Stimulated activated CD4-positive, alpha-beta T cell treated with anti-CD3 and anti-CD28 coated beads, Interleukin-15, amount 100 ng/mL, for 48 hours (primary cell): ENCODE measurements at regions not wholly inside any gene's neighbourhood (a gene's known extent, or its start where the extent isn't known, plus 50 kb on each side); places are given as distances from the start of the nearest gene placed in this dataset.
"Not testable (repeated sequence)": the region's sequence is repeated elsewhere in the genome, so short reads cannot be mapped to it uniquely, and the experiment has no call there.

Experiments
- DNase-seq, 2 donors: peaks; one replicate each; pipeline ENCODE4 v3.0.0-alpha.2; 2020; ENCODE audit warnings: low read depth in 2 of 2

DNA sequence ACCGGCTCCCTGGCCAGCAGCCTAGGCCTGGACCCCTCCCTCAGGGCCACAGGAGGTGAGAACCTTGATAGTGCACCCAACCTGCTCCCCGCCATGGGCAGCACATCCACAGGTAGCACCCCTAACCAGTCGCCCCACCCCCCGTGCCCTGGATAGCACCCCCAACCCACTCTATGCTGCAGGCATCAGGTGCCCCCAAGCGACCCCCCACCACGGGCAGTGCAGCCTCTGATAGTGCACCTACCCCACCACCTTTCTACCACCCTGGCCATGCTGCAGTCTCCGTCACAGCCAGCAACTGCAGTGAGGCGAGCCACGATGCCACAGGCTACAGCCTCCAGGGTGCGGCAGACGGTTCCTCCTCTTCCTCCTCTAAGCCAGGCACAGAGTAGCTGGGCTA lies 55.6 kb downstream of the SOWAHC start:
- no peak for DNase-seq

DNA sequence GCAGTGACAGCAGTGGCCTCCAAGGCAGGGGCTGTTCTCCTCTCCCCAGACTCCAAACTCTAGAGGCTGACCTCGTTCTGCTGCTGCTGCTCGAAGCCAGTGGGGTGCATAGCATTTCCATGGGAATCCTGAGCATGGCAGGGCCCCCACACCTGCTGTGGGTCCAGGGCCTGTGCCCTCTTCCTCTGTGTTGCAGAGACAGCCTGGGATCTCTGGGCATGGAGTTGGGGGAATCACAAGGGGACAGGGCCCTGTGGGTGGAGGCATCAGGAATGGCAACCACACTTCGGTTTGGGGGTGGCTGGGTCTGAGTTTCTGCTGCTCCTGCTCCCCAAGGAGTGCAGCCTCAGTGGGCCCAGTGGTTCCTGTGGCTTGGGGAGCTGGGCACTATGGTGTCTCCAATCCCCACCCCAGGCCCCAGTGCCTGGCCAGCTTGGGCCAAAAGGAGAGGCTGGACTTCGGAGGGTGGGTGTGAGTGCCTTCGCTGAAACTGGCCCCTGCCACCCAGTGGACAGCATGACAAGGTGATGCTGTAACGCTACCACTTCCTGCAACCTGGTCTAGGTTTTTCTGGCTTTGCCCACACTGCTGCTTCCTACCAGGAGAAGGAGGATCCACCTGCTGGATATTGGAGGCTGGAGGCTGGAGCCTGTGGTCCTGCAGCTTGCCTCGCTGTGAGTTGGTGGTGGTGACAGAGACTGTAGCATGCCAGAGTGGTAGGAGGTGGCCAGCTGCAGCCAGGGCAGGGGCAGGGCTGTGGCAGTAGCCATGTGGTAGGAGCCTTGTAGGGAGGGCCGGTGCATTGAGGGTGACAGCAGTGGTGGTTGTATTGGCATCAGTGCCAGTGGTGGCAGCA lies 56.6 kb downstream of the SOWAHC start:
- DNase-seq, result no peak

DNA sequence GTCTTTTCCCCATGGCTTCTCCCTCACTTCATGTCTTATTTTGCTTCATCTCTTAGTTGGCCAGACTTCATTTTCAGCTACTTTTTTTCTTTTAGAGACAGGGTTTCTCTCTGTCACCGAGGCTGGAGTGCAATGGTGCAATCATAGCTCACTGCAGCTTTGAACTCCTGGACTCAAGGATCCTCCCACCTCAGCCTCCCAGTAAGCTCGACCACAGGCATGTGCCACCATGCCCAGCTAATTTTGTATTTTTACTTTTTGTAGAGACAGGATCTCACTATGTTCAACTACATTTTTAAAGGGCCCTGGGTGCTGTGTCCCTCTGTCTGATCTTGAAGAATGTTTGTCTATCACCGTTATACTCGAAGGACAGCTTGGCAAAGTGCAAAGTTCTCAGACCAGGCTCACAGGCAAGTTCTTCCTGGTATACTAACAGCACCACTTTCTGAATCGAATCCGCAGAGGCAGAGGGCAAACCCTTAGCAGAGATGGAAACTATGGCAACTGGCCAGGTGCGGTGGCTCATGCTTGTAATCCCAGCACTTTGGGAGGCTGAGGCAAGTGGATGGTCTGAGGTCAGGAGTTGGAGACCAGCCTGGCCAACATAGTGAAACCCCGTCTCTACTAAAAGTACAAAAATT lies 60.9 kb downstream of the SOWAHC start:
- no peak for DNase-seq

- no peak for DNase-seq
Observed at GRCh38 chr2:109675666-109676345, 61.6 kb downstream of the SOWAHC start.

GRCh38 chr2:109676346-109676902 lies 62.3 kb downstream of the SOWAHC start:
- no peak for DNase-seq

GRCh38 chr2:109677121-109677731 lies 63.1 kb downstream of the SOWAHC start:
- not testable (repeated sequence) for DNase-seq

DNA sequence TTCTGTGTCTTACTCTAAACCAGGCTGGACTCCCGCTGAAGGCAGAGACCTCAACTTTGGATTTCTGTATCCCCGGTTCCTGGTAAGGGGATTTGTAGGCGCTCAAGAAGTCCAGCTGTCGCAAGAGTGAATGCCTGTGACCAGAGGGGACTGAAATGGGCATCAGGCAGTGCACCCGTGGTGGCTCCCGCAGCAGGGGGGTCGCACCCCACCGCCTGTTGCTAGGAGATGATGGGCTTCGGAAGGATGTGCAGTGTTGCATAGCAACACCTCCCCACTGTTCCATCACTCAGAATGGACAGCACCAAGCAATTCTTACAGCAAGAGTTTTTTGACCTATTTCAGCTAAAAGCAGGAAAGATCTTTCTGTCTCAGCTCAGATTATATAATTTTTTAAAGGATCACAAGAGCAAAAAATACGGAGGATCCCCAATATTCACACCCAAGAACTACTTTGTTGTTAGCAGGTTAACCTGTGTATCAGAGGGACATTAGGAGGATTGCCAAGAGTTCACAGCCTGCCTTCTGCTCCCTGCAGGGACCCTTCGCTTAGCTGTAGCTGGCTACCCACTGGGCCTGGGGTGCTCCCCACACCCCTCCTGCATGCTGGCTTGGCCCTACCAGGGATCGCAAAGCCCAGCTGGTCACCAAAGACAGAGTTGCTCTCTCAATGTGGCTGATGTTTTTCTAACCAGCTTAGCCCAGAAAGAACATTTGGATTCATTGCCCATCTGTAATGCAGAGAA lies 63.8 kb downstream of the SOWAHC start:
- DNase-seq, result no peak

DNA sequence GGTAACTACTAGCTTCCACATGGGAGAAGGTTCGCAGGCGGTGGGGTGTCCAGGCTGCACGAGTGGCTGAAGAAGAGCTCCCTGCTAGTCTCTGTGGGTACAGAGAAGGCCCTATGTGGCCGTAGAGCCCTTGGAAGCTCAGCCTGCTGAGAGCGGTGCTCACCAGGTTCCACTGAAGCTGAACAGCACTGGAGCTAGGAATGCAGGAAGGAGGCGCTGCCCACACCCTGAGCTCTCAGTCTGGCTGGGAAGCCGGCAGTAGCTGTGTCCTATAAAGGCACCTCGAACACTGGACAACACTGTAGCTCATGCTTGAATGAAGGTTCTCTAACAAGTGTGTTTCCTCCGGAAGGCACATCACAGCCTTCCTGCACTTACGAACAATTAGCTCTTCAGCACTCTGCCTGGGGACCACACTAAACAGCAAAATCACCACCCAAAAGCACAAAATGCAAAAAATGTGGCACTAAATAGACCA lies 64.6 kb downstream of the SOWAHC start:
- not testable (repeated sequence) for DNase-seq

DNA sequence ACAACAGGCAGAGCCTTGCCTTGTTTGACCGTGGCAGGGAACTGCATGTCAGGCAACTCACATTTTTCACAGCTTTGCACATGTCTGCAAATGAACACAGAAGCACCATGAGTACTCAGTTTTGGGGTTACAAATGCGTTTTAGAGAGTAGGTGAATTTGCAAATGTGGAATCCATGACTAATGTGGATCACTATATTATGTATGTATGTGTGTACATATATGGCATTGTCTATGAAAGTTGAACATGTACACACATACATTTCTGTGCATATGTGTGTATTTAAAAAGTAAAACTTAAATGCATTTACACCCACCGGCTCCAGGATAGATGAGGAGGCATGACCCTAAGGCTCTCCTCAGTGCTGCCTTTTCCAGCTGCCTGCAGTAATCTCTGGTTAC lies 65.1 kb downstream of the SOWAHC start:
- DNase-seq, result no peak

DNA sequence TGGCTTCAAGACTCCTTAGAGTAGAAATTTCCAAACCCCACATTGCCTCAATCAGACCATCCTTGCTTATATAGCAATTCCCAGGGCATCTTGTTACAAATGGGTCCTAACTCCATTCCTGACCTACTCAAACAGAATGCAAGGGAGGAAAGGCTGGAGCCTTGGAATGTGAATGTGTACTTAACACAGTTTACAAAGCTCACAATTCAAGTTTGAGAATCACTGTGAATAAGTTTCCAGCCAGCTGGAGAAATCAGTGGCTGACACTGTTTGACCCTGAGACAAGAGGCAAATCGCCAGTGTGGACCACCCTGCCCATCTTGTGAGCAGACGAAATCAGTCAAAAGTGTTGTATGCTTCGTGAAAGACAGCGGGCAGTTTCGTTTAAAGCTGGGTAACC lies 65.5 kb downstream of the SOWAHC start:
- DNase-seq, result no peak

DNA sequence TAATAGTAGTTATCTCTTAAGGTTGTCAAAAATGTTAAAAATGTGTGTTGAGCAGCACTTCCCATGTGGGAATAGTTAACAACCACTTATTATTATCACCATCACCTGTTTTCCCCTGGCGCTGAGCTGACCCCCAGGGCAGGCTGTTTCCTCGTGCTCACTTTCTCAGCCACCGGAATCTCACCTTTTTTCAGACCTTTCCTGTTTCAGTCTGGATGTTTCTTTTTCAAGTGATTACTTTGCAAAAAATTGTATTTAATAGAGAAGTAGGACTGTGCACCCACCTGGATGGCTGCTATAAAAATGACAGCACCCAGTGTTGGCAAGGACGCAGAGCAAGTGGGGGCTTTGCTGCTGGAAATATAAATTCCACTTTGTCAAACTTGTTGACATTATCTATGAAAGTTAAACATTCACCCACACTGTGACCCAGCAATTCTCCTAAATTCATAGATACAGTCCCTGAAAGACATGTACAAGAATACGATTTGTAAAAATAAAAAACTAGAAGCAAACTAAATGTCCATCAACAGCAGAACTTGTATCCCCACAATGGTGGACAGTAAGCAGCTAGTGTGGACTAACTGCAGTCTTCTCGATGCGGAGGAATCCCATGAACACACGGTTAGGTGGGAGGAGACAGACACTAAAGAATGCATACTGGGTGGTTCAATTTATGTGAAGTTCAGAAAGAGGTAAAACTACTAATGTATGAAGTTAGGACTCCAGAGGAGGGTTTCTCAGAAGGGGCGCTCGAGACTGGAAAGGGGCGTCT lies 66.5 kb downstream of the SOWAHC start:
- DNase-seq, result no peak

DNA sequence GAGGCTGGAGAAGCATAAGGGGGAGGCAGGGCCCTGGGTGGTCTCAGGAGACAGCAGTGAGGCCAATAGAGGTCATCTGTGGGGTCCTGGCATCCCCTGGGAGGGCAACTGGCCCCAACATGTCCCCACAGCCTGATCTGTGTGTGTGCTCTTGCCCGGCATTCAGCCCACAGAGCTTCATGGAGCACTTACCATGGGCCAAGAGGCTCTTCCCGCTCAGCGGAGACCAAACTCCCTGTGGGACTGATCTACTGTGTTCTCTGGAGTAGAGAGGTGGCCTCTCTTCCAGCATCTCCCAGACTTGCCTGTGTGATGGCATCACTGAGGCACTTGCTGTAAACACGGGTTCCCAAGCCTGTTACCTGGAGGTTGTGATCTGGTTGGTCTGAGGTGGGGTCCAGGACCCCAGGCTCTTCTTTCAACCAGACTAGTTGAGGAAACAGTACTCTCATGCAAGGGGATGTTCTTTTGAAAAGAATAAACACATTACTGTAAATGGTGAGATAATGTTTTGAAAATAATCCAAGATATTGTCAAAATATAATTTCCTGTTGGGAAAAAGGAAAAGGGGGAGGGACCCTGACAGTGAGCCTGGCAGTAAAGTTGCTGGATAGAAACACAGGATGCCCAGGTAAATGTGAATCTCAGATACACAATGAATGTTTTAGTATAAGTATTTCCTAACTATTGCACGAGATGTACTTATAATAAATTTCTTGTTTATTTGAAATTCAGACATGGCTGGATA lies 67.6 kb downstream of the SOWAHC start:
- DNase-seq, result no peak

- DNase-seq, result no peak
Observed at GRCh38 chr2:109683452-109683851, 69.3 kb downstream of the SOWAHC start.

- no peak for DNase-seq
Observed at GRCh38 chr2:109685453-109685852, 71.3 kb downstream of the SOWAHC start.

GRCh38 chr2:109686921-109687320 lies 72.8 kb downstream of the SOWAHC start:
- no peak for DNase-seq

DNA sequence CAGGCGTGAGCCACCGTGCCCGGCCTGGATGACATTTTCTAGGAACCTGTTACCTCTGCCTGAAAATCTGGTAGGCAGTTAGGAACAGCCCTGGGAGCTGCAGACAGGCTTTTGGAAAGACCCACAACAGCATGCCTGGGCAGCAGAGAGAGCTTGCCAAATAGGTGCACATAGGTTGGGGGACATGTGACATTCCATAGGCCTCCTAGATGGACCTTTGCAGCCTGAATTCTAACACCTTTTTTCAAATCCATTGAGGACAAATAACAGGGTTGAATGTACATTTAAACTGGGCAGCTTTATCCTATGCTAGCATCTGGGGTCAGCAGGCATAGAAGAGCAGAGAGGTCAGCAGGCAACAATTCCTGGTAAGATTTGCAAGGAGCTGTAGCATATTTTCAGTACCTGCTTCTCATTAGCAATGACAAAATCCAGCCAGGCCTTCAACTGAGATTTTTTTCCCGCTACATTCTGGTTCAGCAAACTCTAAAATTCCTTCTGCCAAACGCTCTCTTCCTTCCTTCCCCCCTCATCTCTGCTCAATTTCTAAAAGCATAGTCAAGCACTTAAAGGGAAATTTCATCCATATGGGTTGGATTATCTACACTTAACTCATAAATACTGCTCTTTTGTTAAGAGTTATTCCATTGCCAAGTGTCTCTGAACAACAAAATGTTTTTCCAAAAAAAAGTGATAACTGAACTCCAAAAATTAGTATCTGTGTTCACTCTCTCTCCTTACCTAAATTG lies 75.2 kb downstream of the SOWAHC start:
- no peak for DNase-seq

DNA sequence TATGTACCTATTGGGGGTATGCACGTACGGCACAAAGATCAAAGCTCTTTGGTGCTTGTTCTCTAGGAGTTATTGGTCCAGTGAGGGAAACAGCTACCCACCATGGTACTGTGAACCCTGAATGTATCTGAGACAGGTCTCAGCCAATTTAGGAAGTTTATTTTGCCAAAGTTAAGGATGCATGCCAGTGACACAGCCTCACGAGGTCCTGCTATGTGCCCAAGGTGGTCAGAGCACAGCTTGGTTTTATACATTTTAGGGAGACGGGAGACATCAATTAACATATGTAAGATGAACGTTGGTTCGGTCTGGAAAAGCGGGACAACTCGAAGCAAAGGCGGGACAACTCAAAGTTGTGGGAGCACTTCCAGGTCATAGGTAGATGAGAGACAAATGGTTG lies 75.8 kb downstream of the SOWAHC start:
- DNase-seq, result no peak

GRCh38 chr2:109690457-109690821 lies 76.3 kb downstream of the SOWAHC start:
- DNase-seq, result no peak
